IMR-90 (cell line): ENCODE measurements at regions not wholly inside any gene's neighbourhood (a gene's known extent, or its start where the extent isn't known, plus 50 kb on each side); places are given as distances from the start of the nearest gene placed in this dataset.

ENCODE experiments used
- ATAC-seq: fragments of 200-7000 bp; cut with Tn5 transposase; 2 replicates; pipeline ENCODE4 v1.9.1; 2020; ENCODE audit warnings: low read depth, mild to moderate bottlenecking, moderate library complexity
- BruUV-seq: library from RNA; stranded (reverse); fragments of 400-500 nt; replicated peaks from 2 replicates; lab custom pipeline; 2021; lab: Mats Ljungman, UMichigan
- CTCF ChIA-PET: fragments of 300-600 bp; formaldehyde crosslinking; extraction: SDS; loops from one replicate; lab custom pipeline; 2021; ENCODE audit warnings: antibody characterized with exemption; lab: Yijun Ruan, JAX
- POLR2A ChIA-PET: fragments of 300-600 bp; sonication (Branson Sonifier 250); formaldehyde crosslinking; loops from one replicate; lab custom pipeline; 2022; ENCODE audit warnings: antibody characterized with exemption; ENCODE audit not compliant: unreplicated experiment; lab: Charles Lee
- DNase-seq: peaks from one replicate; pipeline ENCODE4 v3.0.0; 2013
- H2AFZ ChIP-seq: replicated peaks from 2 replicates; pipeline ENCODE3; 2013; ENCODE audit warnings: low read length, mild to moderate bottlenecking; ENCODE audit not compliant: poor library complexity
- H2AK5ac ChIP-seq: 2 replicates; pipeline ENCODE4 v1.6.1; 2013; ENCODE audit warnings: low read depth, low read length, inconsistent platforms
- H2AK9ac ChIP-seq: replicated peaks from 2 replicates; pipeline ENCODE3; 2013; ENCODE audit warnings: mild to moderate bottlenecking, low read depth, low read length, moderate library complexity; ENCODE audit not compliant: poor library complexity
- H2BK120ac ChIP-seq: 2 replicates; pipeline ENCODE4 v1.6.1; 2013; ENCODE audit warnings: low read depth, low read length, inconsistent platforms
- H2BK15ac ChIP-seq: 3 replicates; pipeline ENCODE4 v1.6.1; 2013; ENCODE audit warnings: low read depth, low read length, inconsistent platforms
- H2BK20ac ChIP-seq: 2 replicates; pipeline ENCODE4 v1.6.1; 2013; ENCODE audit warnings: low read depth, mild to moderate bottlenecking, inconsistent platforms, low read length, moderate library complexity
- H2BK5ac ChIP-seq: 2 replicates; pipeline ENCODE4 v1.6.1; 2013; ENCODE audit warnings: mild to moderate bottlenecking, low read depth, low read length, inconsistent platforms; ENCODE audit not compliant: poor library complexity, severe bottlenecking
- H3K14ac ChIP-seq: replicated peaks from 2 replicates; pipeline ENCODE4 v1.6.1; 2013; ENCODE audit warnings: low read depth, low read length, inconsistent platforms
- H3K18ac ChIP-seq: 2 replicates; pipeline ENCODE4 v1.6.1; 2013; ENCODE audit warnings: low read depth, low read length, control low read depth
- H3K23ac ChIP-seq: 2 replicates; pipeline ENCODE4 v1.6.1; 2013; ENCODE audit warnings: low read depth, low read length, inconsistent platforms
- H3K27ac ChIP-seq: 2 replicates; pipeline ENCODE4 v1.5.1; 2013; ENCODE audit warnings: mild to moderate bottlenecking, control low read depth, low read length; ENCODE audit not compliant: insufficient read depth
- H3K27me3 ChIP-seq: 2 replicates; pipeline ENCODE4 v1.6.1; 2013; ENCODE audit warnings: low read length; ENCODE audit not compliant: control insufficient read depth, insufficient read depth
- H3K36me3 ChIP-seq: 2 replicates; pipeline ENCODE4 v1.6.1; 2013; ENCODE audit warnings: low read length, mixed read lengths; ENCODE audit not compliant: control insufficient read depth, insufficient read depth
- H3K4ac ChIP-seq: 2 replicates; pipeline ENCODE4 v1.6.1; 2013; ENCODE audit warnings: low read depth, low read length, inconsistent platforms
- H3K4me1 ChIP-seq: 2 replicates; pipeline ENCODE4 v1.6.1; 2013; ENCODE audit warnings: low read length, mixed read lengths; ENCODE audit not compliant: control insufficient read depth, insufficient read depth
- H3K4me2 ChIP-seq: 2 replicates; pipeline ENCODE4 v1.6.1; 2013; ENCODE audit warnings: low read depth, mild to moderate bottlenecking, control low read depth, low read length, moderate library complexity
- H3K4me3 ChIP-seq: 2 replicates; pipeline ENCODE4 v1.5.1; 2013; ENCODE audit warnings: low read depth, mild to moderate bottlenecking, control low read depth, low read length, moderate library complexity; ENCODE audit not compliant: insufficient read depth
- H3K56ac ChIP-seq: 2 replicates; pipeline ENCODE4 v1.6.1; 2013; ENCODE audit warnings: low read length, inconsistent platforms; ENCODE audit not compliant: insufficient read depth; ENCODE audit errors: extremely low read depth
- H3K79me1 ChIP-seq, 2 experiments: 2 replicates each; pipeline ENCODE4 v1.6.1; 2013; ENCODE audit warnings: low read length in 2 of 2, inconsistent platforms in 1 of 2, low read depth in 1 of 2
- H3K9ac ChIP-seq: 2 replicates; pipeline ENCODE4 v1.6.1; 2013; ENCODE audit warnings: low read depth, low read length, control low read depth
- H3K9me1 ChIP-seq: 2 replicates; pipeline ENCODE4 v1.6.1; 2013; ENCODE audit warnings: low read length, inconsistent platforms; ENCODE audit not compliant: insufficient read depth
- H3K9me3 ChIP-seq: 2 replicates; pipeline ENCODE4 v1.6.1; 2013; ENCODE audit warnings: low read length; ENCODE audit not compliant: control insufficient read depth, insufficient read depth
- H4K20me1 ChIP-seq: 2 replicates; pipeline ENCODE4 v1.6.1; 2013; ENCODE audit warnings: low read length, inconsistent platforms; ENCODE audit not compliant: insufficient read depth
- H4K5ac ChIP-seq: 2 replicates; pipeline ENCODE4 v1.6.1; 2013; ENCODE audit warnings: mild to moderate bottlenecking, low read depth, low read length, control low read depth
- H4K8ac ChIP-seq, 2 experiments: 2 replicates each; pipeline ENCODE4 v1.6.1; 2013; ENCODE audit warnings: low read depth in 2 of 2, low read length in 2 of 2, control low read depth in 1 of 2, inconsistent platforms in 1 of 2
- H4K91ac ChIP-seq: 2 replicates; pipeline ENCODE4 v1.6.1; 2013; ENCODE audit warnings: low read depth, low read length, inconsistent platforms; ENCODE audit not compliant: insufficient read depth
- FOS ChIP-seq: fragments of 150-350 bp; IDR thresholded peaks from 2 replicates; pipeline ENCODE4 v1.6.1; 2016; ENCODE audit warnings: low read depth, low read length
- NFE2L2 ChIP-seq: fragments of 150-350 bp; IDR thresholded peaks from 2 replicates; pipeline ENCODE4 v1.6.1; 2016; ENCODE audit warnings: low read depth, mild to moderate bottlenecking, low read length
- RFX5 ChIP-seq: IDR thresholded peaks from 2 replicates; pipeline ENCODE4 v1.8.0; 2012; ENCODE audit warnings: low read depth, mild to moderate bottlenecking, low read length, moderate library complexity
- WGBS, 2 experiments: methylation state at CpG; one replicate each; pipeline versions ENCODE4 v1.1.5 to v1.1.7; 2013; ENCODE audit warnings: missing lambda C conversion rate in 2 of 2; ENCODE audit not compliant: insufficient read length in 1 of 2; ENCODE audit errors: extremely low coverage in 2 of 2; 5-methylcytosine and 5-hydroxymethylcytosine counted together
- dilution Hi-C: fragments of 300-500 bp; cut with HindIII; formaldehyde crosslinking; loops from one replicate; pipeline ENCODE4 v1.14.3; 2018; ENCODE audit warnings: low sequenced_read_pairs; ENCODE audit not compliant: unreplicated experiment
- in situ Hi-C: fragments of 300-500 bp; cut with MboI; formaldehyde crosslinking; loops from 3 replicates; pipeline ENCODE4 v1.14.3; 2019; ENCODE audit warnings: low sequenced_read_pairs, inconsistent platforms, mixed read lengths
- intact Hi-C: fragments of 100-400 bp; cut with micrococcal nuclease; formaldehyde crosslinking; loops from 2 replicates; pipeline ENCODE4 v1.10.0; 2022
- TF ChIP-seq, protein P1 (sequence below): conservative IDR thresholded peaks from 2 replicates; pipeline ENCODE4 v1.5.1; 2012; ENCODE audit warnings: mild to moderate bottlenecking, low read depth, low read length, improper control_type of control experiment

DNA sequence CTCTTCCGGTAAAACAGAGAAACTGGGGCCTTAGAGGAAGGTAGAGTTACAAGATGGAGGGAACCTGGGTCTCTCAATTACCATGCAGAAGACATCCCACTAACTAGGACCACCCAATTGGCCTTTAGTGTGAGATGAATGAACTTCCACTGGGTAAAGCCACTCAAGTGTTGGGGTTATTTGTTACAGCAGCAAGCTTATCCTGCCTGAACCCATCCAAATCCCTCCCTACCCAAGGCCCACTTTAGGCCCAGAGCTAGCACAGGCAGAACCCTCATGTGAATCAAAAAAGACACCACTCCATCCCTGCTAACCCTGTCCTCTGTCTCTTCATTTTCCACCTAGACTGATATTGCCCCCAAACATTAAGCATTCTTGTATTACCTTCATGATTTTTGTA, 746.7 kb upstream of the TBX3 start:
- no peak overlapping the region for H2BK5ac ChIP-seq
- H3K4ac ChIP-seq = no peak overlapping the region
- WGBS, 2 experiments = no CpG with 5 or more reads among the region's 1 CpG
- no peak overlapping the region for H4K5ac ChIP-seq
- H2BK120ac ChIP-seq = no peak overlapping the region
- H3K4me2 ChIP-seq = no peak overlapping the region
- ChIA-PET POLR2A (no interaction called here), CTCF (no interaction called here)
- no peak overlapping the region for H3K9ac ChIP-seq
- H3K14ac ChIP-seq = no peak overlapping the region
- H3K4me1 ChIP-seq = no peaks in the 10 kb centered on the region
- no peaks in the 10 kb centered on the region for H3K9me1 ChIP-seq
- no peak for ATAC-seq
- H3K23ac ChIP-seq = no peak overlapping the region
- H2AFZ ChIP-seq = no peak overlapping the region
- H4K91ac ChIP-seq = no peak overlapping the region
- H3K4me3 ChIP-seq = no peak overlapping the region
- H3K9me3 ChIP-seq = no peaks in the 10 kb centered on the region
- in situ Hi-C loops = no loop called here
- no peaks in the 10 kb centered on the region for H4K20me1 ChIP-seq
- no peak for DNase-seq
- no peaks in the 10 kb centered on the region for H3K36me3 ChIP-seq
- H2BK20ac ChIP-seq = no peak overlapping the region
- no peak overlapping the region for H4K8ac ChIP-seq
- dilution Hi-C loops = no loop called here
- no peak overlapping the region for H3K56ac ChIP-seq
- no peak overlapping the region for H2BK15ac ChIP-seq
- no peak overlapping the region for H2AK5ac ChIP-seq
- H3K79me1 ChIP-seq = no peaks in the 10 kb centered on the region
- TF ChIP-seq NFE2L2 (no peak), FOS (no peak), RFX5 (no peak)
- TF ChIP-seq, protein P1, sequence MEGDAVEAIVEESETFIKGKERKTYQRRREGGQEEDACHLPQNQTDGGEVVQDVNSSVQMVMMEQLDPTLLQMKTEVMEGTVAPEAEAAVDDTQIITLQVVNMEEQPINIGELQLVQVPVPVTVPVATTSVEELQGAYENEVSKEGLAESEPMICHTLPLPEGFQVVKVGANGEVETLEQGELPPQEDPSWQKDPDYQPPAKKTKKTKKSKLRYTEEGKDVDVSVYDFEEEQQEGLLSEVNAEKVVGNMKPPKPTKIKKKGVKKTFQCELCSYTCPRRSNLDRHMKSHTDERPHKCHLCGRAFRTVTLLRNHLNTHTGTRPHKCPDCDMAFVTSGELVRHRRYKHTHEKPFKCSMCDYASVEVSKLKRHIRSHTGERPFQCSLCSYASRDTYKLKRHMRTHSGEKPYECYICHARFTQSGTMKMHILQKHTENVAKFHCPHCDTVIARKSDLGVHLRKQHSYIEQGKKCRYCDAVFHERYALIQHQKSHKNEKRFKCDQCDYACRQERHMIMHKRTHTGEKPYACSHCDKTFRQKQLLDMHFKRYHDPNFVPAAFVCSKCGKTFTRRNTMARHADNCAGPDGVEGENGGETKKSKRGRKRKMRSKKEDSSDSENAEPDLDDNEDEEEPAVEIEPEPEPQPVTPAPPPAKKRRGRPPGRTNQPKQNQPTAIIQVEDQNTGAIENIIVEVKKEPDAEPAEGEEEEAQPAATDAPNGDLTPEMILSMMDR = no peak
- H2AK9ac ChIP-seq = no peak overlapping the region
- H3K18ac ChIP-seq = no peak overlapping the region
- no peak overlapping the region for H3K27ac ChIP-seq
- BruUV-seq = no TSS peak
- no peaks in the 10 kb centered on the region for H3K27me3 ChIP-seq
- intact Hi-C loops = no loop called here
